ENCODE measurements at regions not wholly inside any gene's neighbourhood (a gene's known extent, or its start where the extent isn't known, plus 50 kb on each side); places are given as distances from the start of the nearest gene placed in this dataset.
"Not testable (repeated sequence)": the region's sequence is repeated elsewhere in the genome, so short reads cannot be mapped to it uniquely, and the experiment has no call there.

DNA sequence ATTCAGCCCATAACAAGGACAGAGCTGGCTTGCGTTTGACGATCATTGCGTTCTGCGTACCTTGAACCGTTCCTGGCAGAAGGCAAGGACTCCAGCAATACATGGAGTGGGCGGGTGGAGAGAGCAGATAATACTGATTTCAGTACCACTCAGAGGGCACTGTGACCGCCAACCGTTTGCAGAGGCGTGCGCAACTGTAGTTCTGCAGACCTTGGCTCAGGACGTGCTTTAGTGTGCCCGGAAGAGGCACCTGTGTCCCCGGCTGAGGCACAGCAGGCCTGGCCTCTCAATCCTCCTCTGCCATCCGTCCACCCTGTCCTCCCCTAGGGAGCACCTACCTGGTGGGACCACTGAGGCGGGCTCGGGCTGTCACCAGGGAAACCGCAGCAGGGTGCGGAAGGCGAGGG, 117.6 kb upstream of the USP29 start:
- H3K27ac Mint-ChIP-seq, result no peak overlapping the region
- POLR2A ChIA-PET, result no interaction called here
- H3K4me1 Mint-ChIP-seq, result no peaks in the 10 kb centered on the region
- no peak overlapping the region for H3K4me3 Mint-ChIP-seq
- peaks cover 28% of the 10 kb centered on the region for H3K9me3 Mint-ChIP-seq
- DNase-seq (no peak), ATAC-seq (ENCODE audit: low read depth) (no peak)
- H3K27me3 Mint-ChIP-seq, result no peaks in the 10 kb centered on the region
- H3K36me3 Mint-ChIP-seq, result peaks cover 3% of the 10 kb centered on the region

GRCh38 chr19:57002710-57003109, 117.1 kb upstream of the USP29 start:
- ATAC-seq (ENCODE audit: low read depth) (no peak), DNase-seq (no peak)
- Mint-ChIP-seq H3K27ac (no peak overlapping the region), H3K27me3 (no peaks in the 10 kb centered on the region), H3K36me3 (peaks cover 3% of the 10 kb centered on the region), H3K4me1 (no peaks in the 10 kb centered on the region), H3K9me3 (peaks cover 31% of the 10 kb centered on the region), H3K4me3 (no peak overlapping the region)
- POLR2A ChIA-PET, result no interaction called here

DNA sequence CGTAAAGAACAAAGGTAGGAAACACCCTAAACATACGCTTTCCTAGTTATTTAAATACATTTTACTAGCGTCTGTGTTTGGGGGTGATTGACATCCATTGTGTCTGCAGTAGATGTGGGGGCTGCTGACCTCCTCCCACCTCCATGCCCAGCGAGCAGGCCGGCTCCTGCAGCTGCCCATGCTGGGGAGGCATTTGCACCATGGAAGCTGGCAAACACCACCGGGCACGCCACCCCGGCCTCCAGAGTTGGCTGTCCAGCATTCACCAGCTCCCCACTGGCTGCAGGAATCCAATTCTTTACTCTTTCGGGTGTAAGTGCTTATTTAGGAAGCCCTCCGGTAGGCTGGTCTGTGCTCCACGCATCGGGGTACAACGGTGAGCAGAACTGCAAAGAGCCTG, 115.4 kb upstream of the USP29 start:
- POLR2A ChIA-PET, result no interaction called here
- Mint-ChIP-seq H3K9me3 (peaks cover 38% of the 10 kb centered on the region), H3K4me1 (no peaks in the 10 kb centered on the region)

DNA sequence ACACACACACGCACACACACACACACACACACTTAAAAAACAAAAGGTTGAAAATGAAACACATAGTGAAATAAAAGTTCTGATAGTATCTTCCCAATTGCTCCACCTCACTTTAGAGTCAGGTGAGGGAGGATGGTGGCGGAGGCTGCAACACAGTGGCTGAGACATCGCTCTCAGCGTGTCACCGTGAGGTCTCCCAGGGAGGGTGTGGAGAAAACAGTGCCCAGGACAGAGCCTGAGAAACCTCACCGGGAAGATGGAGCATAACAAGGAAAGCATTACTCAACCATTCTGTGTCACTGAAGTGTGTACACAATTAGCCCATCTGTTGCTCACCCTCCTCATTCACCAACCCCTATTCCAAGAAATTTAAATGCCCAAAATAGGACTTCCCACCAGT, 111.4 kb upstream of the USP29 start:
- no peak overlapping the region for H3K27ac Mint-ChIP-seq
- peaks cover 36% of the 10 kb centered on the region for H3K9me3 Mint-ChIP-seq
- no peaks in the 10 kb centered on the region for H3K36me3 Mint-ChIP-seq
- no peak overlapping the region for H3K4me3 Mint-ChIP-seq
- no peaks in the 10 kb centered on the region for H3K27me3 Mint-ChIP-seq
- POLR2A ChIA-PET, result no interaction called here
- H3K4me1 Mint-ChIP-seq, result no peaks in the 10 kb centered on the region
- ATAC-seq (ENCODE audit: low read depth), result no peak
- no peak for DNase-seq

More for the DNA sequence above, 115.4 kb upstream of the USP29 start:
- DNase-seq, result no peak
- no peak overlapping the region for H3K4me3 Mint-ChIP-seq
- H3K27ac Mint-ChIP-seq, result no peak overlapping the region
- no peak for ATAC-seq (ENCODE audit: low read depth)
- peaks cover 1% of the 10 kb centered on the region for H3K36me3 Mint-ChIP-seq
- H3K27me3 Mint-ChIP-seq, result no peaks in the 10 kb centered on the region

GRCh38 chr19:57010541-57010940, 109.2 kb upstream of the USP29 start:
- H3K9me3 Mint-ChIP-seq, result peaks cover 43% of the 10 kb centered on the region

GRCh38 chr19:57016076-57016475, 103.7 kb upstream of the USP29 start:
- no peak overlapping the region for H3K27ac Mint-ChIP-seq
- DNase-seq (no peak), ATAC-seq (ENCODE audit: low read depth) (no peak)
- H3K4me1 Mint-ChIP-seq, result no peaks in the 10 kb centered on the region
- H3K4me3 Mint-ChIP-seq, result no peak overlapping the region
- peaks cover 25% of the 10 kb centered on the region for H3K9me3 Mint-ChIP-seq
- no peaks in the 10 kb centered on the region for H3K36me3 Mint-ChIP-seq
- no peaks in the 10 kb centered on the region for H3K27me3 Mint-ChIP-seq
- POLR2A ChIA-PET, result no interaction called here

More at GRCh38 chr19:57010541-57010940, 109.2 kb upstream of the USP29 start:
- H3K36me3 Mint-ChIP-seq, result no peaks in the 10 kb centered on the region
- no peaks in the 10 kb centered on the region for H3K27me3 Mint-ChIP-seq
- DNase-seq (no peak), ATAC-seq (ENCODE audit: low read depth) (no peak)
- H3K4me1 Mint-ChIP-seq, result no peaks in the 10 kb centered on the region
- POLR2A ChIA-PET, result no interaction called here
- no peak overlapping the region for H3K4me3 Mint-ChIP-seq
- no peak overlapping the region for H3K27ac Mint-ChIP-seq

- H3K27me3 Mint-ChIP-seq, result no peaks in the 10 kb centered on the region
- H3K9me3 Mint-ChIP-seq, result peaks cover 22% of the 10 kb centered on the region
- H3K4me1 Mint-ChIP-seq, result no peaks in the 10 kb centered on the region
- H3K27ac Mint-ChIP-seq, result no peak overlapping the region
- no peaks in the 10 kb centered on the region for H3K36me3 Mint-ChIP-seq
- POLR2A ChIA-PET, result no interaction called here
- no peak for DNase-seq
- ATAC-seq (ENCODE audit: low read depth), result no peak
- H3K4me3 Mint-ChIP-seq, result no peak overlapping the region
These were observed 103.3 kb upstream of the USP29 start for GRCh38 chr19:57016491-57016890.

- H3K36me3 Mint-ChIP-seq, result no peaks in the 10 kb centered on the region
- H3K4me1 Mint-ChIP-seq, result no peaks in the 10 kb centered on the region
- no peak overlapping the region for H3K4me3 Mint-ChIP-seq
- H3K9me3 Mint-ChIP-seq, result peaks cover 27% of the 10 kb centered on the region
- DNase-seq, result no peak
- H3K27ac Mint-ChIP-seq, result no peak overlapping the region
- POLR2A ChIA-PET, result no interaction called here
- ATAC-seq (ENCODE audit: low read depth), result no peak
- no peaks in the 10 kb centered on the region for H3K27me3 Mint-ChIP-seq
These were observed 94.3 kb upstream of the USP29 start for GRCh38 chr19:57025491-57025890.

DNA sequence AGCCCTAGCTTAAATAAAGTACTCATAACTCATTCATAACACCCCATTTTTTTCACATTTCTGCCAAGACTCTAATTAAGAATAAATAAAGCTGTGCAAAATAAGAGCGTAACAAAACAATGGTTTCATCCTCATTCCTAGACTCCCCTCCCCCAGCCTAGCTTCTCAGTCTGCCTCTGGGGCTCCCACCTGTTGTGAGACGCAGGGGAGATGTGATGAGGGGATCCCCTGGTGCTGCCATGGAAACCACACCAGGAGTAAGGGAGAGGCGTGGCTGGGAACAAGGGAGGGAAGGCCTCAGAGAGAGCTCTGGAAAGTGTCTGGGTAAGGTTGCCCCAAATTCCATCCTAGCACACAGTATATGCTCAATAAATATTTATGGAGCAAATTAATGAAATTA, 93.3 kb upstream of the USP29 start:
- Mint-ChIP-seq H3K36me3 (no peaks in the 10 kb centered on the region), H3K4me1 (no peaks in the 10 kb centered on the region), H3K27ac (no peak overlapping the region), H3K27me3 (no peaks in the 10 kb centered on the region), H3K9me3 (peaks cover 30% of the 10 kb centered on the region), H3K4me3 (no peak overlapping the region)
- no peak for DNase-seq
- no peak for ATAC-seq (ENCODE audit: low read depth)
- POLR2A ChIA-PET, result no interaction called here

DNA sequence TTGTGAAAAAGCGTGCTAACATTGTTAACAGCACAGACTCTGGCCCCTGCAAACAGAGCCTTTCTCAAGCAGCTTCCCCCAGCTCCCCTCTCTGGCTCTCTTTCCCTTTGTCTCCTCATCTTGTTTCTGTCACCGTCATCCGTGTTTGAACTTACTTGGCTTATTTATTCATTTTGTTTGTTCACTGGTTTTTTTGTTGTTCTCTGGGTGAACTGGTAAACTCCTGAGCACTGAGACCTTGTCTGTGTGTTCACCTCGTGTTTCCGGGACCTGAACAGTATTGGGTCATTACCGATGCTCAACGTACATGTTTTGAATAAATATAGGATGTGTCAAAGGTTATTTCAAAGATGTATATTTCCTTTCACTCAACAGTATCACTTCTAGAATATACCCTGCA, 92.4 kb upstream of the USP29 start:
- no peaks in the 10 kb centered on the region for H3K4me1 Mint-ChIP-seq
- no peak for DNase-seq
- H3K4me3 Mint-ChIP-seq, result no peak overlapping the region
- H3K36me3 Mint-ChIP-seq, result no peaks in the 10 kb centered on the region
- POLR2A ChIA-PET, result no interaction called here
- H3K27ac Mint-ChIP-seq, result no peak overlapping the region
- peaks cover 33% of the 10 kb centered on the region for H3K9me3 Mint-ChIP-seq
- ATAC-seq (ENCODE audit: low read depth), result no peak
- no peaks in the 10 kb centered on the region for H3K27me3 Mint-ChIP-seq

- no peaks in the 10 kb centered on the region for H3K4me1 Mint-ChIP-seq
- H3K4me3 Mint-ChIP-seq, result no peak overlapping the region
- no peak overlapping the region for H3K27ac Mint-ChIP-seq
- no peak for DNase-seq
- POLR2A ChIA-PET, result no interaction called here
- H3K27me3 Mint-ChIP-seq, result no peaks in the 10 kb centered on the region
- H3K36me3 Mint-ChIP-seq, result no peaks in the 10 kb centered on the region
- peaks cover 28% of the 10 kb centered on the region for H3K9me3 Mint-ChIP-seq
- ATAC-seq (ENCODE audit: low read depth), result no peak
These were observed 90.8 kb upstream of the USP29 start for GRCh38 chr19:57028804-57029525.

DNA sequence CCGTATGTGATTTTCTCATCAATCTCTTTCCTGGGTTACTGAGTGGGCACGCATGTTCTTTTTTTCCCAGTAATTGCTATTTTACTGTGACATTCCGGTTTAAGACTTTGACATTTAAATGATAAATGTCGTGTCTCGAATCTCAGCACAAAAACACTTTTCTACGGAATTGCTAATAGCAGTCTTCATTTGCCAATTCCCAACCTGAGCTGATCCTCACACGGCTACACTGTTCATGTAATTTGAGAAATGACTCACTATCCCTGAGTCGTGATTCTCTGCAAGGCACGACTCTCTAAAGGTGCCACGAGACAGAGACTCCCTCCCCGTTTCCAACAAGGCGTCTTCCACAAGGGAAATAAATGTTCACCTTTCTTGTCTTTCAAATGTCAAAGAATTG, 88.7 kb upstream of the USP29 start:
- no peaks in the 10 kb centered on the region for H3K27me3 Mint-ChIP-seq
- DNase-seq (no peak), ATAC-seq (ENCODE audit: low read depth) (no peak)
- H3K4me1 Mint-ChIP-seq, result no peaks in the 10 kb centered on the region
- H3K9me3 Mint-ChIP-seq, result peaks cover 27% of the 10 kb centered on the region
- no peak overlapping the region for H3K27ac Mint-ChIP-seq
- H3K36me3 Mint-ChIP-seq, result no peaks in the 10 kb centered on the region
- no peak overlapping the region for H3K4me3 Mint-ChIP-seq
- POLR2A ChIA-PET, result no interaction called here

GRCh38 chr19:57033576-57033975, 86.2 kb upstream of the USP29 start:
- Mint-ChIP-seq H3K27me3 (no peaks in the 10 kb centered on the region), H3K4me1 (no peaks in the 10 kb centered on the region), H3K4me3 (no peak overlapping the region), H3K27ac (no peak overlapping the region), H3K9me3 (peaks cover 30% of the 10 kb centered on the region), H3K36me3 (no peaks in the 10 kb centered on the region)
- DNase-seq, result no peak
- no peak for ATAC-seq (ENCODE audit: low read depth)
- POLR2A ChIA-PET, result no interaction called here

- no peaks in the 10 kb centered on the region for H3K36me3 Mint-ChIP-seq
- no peaks in the 10 kb centered on the region for H3K27me3 Mint-ChIP-seq
- POLR2A ChIA-PET, result no interaction called here
- H3K9me3 Mint-ChIP-seq, result peaks cover 32% of the 10 kb centered on the region
- no peak overlapping the region for H3K4me3 Mint-ChIP-seq
- ATAC-seq (ENCODE audit: low read depth) (no peak), DNase-seq (no peak)
- H3K4me1 Mint-ChIP-seq, result no peaks in the 10 kb centered on the region
- H3K27ac Mint-ChIP-seq, result no peak overlapping the region
These were observed 85.2 kb upstream of the USP29 start for GRCh38 chr19:57034544-57034943.

DNA sequence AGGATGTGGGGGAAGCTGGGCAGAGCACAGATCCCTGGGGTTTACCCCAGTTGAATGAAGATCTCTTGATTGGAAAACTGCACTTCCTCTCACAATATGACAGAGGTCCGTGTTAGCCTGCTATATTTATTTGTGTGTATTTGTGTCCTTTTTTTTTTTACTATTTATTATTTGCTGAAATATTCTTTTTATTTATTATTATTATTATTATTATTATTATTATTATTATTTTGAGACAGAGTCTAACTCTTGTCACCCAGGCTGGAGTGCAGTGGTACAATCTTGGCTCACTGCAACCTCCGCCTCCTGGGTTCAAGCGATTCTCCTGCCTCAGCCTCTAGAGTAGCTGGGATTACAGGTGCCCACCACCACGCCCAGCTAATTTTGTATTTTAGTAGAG, 84.0 kb upstream of the USP29 start:
- H3K4me3 Mint-ChIP-seq; H3K4me1 Mint-ChIP-seq; H3K36me3 Mint-ChIP-seq; POLR2A ChIA-PET; H3K27ac Mint-ChIP-seq; DNase-seq; ATAC-seq (ENCODE audit: low read depth); H3K27me3 Mint-ChIP-seq: not testable (repeated sequence)
- peaks cover 38% of the 10 kb centered on the region for H3K9me3 Mint-ChIP-seq
